ENCODE measurements at regions not wholly inside any gene's neighbourhood (a gene's known extent, or its start where the extent isn't known, plus 50 kb on each side); places are given as distances from the start of the nearest gene placed in this dataset.

GRCh38 chr2:180759631-180760030 lies 220.8 kb upstream of the UBE2E3 start:
- no peak for TF ChIP-seq CTCF (IDR thresholded peaks at IDR 0.05; ENCODE audit: insufficient read depth, low read length)
- no peak for TF ChIP-seq GABPA (IDR thresholded peaks at IDR 0.05; ENCODE audit: low read depth)
- TF ChIP-seq POLR2AphosphoS5 (IDR thresholded peaks at IDR 0.05; ENCODE audit: low read depth) = no peak
